ENCODE measurements at regions not wholly inside any gene's neighbourhood (a gene's known extent, or its start where the extent isn't known, plus 50 kb on each side); places are given as distances from the start of the nearest gene placed in this dataset.
"Not testable (repeated sequence)": the region's sequence is repeated elsewhere in the genome, so short reads cannot be mapped to it uniquely, and the experiment has no call there.

- DNase-seq, result no peak
Observed at GRCh38 chr5:1961952-1962595, 79.3 kb upstream of the IRX4 start.

DNA sequence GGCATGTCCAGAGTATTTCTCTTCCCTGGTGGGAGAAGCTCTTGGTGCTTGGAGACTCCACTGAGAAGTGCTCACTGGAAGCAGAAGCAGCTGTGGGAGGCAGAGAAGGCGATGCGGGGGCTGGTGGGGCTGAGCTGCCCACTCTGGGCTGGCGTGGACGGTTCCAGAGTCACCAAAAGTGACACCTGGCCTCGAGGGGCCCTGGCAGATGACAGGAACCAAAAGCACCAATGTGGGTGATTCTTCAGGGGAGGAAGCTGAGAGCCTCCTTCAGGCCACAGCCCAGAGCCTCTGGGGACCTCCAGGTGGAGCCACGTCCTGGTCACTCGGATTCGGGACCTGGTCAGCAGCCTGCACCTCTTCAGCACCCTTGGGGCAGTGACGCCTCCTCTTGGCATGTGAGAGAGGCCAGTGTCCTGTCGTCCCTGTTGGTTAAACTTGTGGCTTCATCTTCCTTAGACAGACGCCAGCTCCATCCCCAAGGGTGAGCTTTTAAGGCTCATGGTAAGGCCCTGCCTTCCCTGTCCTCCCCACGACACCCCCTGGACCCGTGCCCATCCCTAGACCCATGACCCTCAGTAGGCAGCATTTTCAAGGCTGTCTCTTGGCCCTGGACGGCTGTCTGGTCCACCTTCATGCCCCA lies 78.7 kb upstream of the IRX4 start:
- no peak for DNase-seq

DNA sequence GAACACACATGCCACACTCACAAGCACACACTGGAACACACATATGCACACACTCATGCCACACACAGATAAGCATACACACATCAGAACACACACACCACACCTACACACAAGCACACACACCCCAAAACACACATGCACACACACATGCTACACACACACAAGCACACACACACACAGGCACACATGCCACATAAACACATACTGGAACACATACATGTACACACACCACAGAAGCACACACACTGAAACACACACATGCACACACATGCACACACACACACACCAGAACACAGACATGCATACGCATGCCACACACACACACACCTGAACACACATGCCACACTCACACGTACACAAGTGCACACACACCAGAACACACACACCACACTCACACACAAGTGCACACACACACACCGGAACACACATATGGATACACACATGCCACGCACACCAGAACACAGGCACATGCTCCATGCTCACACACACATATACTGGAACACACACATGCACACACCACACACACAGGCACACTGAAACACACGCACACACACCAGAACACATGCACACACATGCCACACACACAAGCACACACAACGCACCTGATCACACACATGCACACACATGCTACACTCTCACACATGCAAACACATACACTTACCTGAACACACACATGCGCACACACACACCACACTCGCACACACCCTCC lies 78.0 kb upstream of the IRX4 start:
- no peak for DNase-seq

GRCh38 chr5:1959725-1960581 lies 77.2 kb upstream of the IRX4 start:
- DNase-seq, result no peak

- no peak for DNase-seq
Observed at GRCh38 chr5:1959231-1959630, 76.5 kb upstream of the IRX4 start.

- DNase-seq, result no peak
Observed at GRCh38 chr5:1958211-1959010, 75.7 kb upstream of the IRX4 start.

DNA sequence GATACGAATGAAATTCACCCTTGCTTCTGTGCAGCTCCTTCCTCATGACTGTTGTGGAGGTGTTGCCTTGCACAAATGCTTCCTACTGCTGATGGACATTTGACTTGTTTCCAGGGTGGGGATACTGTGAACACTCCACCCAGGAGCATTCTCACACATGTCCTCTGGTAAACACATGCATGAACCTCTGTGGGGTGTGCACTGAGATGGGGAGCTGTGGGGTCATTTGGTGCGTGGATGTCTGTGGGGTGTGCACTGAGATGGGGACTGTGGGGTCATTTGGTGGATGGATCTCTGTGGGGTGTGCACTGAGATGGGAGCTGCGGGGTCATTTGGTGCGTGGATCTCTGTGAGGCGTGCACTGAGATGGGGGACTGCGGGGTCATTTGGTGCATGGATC lies 72.9 kb upstream of the IRX4 start:
- DNase-seq, result no peak

DNA sequence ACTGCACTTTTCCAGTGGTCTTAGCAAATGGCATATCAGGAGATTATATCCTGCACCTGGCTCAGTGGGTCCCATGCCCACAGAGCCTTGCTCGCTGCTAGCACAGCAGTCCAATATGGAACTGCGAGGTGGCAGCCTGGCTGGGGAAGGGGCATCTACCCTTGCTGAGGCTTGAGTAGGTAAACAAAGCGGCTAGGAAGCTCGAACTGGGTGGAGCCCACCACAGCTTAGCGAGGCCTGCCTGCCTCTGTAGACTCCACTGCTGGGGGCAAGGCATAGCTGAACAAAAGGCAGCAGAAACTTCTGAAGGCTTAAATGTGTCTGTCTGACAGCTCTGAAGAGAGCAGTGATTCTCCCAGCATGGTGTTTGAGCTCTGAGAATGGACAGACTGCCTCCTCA lies 71.0 kb upstream of the IRX4 start:
- not testable (repeated sequence) for DNase-seq

- no peak for DNase-seq
Observed at GRCh38 chr5:1952444-1953099, 69.8 kb upstream of the IRX4 start.

- DNase-seq, result no peak
Observed at GRCh38 chr5:1952021-1952420, 69.3 kb upstream of the IRX4 start.

- no peak for DNase-seq
Observed at GRCh38 chr5:1951165-1951816, 68.6 kb upstream of the IRX4 start.

GRCh38 chr5:1950708-1951103 lies 68.0 kb upstream of the IRX4 start:
- no peak for DNase-seq

DNA sequence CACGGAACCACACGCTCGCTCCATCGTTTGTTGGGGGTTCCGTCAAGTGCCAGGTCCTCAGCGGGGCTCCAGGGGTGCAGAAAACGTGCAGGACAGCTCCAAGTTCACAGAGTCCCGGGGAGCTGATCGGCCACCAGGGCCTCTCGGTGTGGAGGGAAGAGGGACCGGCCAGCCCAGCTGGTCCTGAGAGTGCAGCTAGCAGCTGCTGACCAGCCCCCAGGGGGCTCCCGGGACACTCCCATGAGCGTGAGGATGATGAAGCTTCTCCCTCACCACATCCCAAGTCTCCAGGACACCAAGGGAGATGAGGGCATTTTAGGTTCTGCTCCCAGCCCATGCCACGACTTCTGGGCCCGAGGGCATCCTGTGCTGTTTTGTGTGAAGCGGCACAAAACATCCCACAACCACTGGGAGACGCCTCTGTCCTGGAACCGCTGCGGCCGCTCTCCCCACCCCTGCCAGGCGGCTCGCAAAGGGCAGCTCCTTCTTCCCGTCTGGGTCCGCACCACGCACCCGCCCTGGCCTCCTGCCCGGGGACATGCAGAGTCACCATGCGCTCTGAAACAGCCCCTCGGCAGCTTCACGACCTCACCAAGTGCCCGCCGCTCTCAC lies 67.5 kb upstream of the IRX4 start:
- DNase-seq, result no peak

DNA sequence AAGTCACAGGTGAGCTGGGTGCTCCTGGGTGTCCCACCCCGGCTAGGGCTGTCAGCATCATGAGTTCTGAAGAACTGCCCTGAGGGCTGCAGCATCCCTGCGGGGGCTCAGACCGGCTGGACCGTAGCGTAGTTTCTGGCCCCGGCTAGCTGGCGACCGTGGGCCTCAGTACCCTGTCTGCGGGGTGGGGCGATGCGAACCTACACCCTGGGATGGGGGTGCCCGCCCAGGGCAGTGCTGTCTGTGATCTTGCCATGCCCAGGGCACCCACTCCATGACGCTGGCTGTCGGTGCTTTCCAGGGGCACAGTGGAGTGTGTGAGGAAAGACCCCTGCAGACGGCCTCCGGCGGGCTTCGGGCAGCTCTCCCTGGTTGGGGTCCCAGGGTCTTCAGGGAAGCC lies 66.5 kb upstream of the IRX4 start:
- DNase-seq, result no peak

DNA sequence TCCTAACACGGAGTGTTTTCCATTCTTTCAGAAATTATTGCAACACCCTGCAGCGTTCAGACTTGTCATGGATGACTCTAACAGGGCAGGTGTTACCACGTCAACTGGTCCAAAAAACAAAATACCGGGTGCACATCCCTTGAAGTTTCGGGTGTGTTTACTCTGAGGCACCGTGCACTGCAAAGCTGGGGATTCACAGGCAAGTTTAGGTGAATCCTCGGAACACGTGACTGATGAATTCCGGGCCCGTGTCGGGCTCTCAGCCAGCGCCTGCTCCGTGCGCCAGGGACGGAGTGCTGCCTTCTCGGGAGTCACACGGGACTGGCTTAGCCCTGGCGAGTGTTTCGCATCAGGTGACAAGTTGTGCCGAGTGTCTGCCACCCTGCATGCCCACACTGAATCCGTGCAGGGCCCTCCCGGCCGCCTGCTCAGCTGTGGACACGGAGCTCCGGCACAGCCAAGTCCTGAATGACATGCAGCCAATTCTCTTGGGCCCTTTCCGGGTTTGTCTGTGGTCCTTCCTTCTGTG lies 66.0 kb upstream of the IRX4 start:
- DNase-seq, result no peak

DNA sequence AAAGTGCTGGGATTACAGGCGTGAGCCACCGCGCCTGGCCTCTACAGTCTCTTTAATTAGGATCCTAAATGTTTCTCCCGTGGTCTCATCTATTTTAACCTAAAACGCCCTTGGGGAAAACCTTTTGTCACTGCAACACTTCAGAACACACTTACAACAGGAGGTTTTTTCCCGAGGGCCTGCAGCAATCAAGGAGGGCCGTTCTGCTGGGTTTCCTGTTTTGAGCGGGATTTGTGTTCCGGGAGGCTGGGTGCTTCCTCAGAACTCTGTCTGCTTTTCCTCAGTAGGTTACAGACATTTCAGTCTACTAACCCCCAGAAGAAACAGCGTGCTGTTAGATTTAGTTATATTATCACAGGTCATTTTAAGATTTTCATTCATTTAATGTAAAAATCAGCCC lies 65.4 kb upstream of the IRX4 start:
- DNase-seq, result no peak

- DNase-seq, result no peak
Observed at GRCh38 chr5:1946776-1947175, 64.1 kb upstream of the IRX4 start.

DNA sequence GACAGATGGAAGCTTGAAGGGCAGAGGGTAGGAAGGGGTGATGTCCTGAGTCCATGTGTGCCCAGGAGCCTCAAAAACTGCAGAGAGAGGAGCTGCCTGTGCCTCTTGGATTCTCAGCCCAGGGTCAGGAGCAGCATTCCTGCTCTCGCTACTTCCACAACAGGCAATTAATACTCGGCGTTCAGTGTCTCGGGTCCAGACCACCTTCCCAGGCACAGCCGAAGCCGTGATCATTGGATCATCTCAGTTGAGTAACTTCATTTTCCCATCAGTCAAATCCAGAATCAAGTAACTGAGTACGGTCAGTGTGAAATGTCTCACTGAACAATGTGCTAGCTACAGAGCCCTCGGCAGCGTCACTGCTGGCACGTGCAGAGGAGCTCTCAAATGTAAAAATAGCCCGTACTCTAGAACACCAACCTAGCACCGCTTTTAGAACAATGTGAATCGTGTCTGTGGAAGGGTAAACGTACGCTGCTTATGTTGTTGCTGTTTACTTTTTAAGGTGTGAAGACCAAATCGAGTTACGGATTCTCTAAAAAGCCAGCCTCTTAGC lies 63.5 kb upstream of the IRX4 start:
- no peak for DNase-seq

DNA sequence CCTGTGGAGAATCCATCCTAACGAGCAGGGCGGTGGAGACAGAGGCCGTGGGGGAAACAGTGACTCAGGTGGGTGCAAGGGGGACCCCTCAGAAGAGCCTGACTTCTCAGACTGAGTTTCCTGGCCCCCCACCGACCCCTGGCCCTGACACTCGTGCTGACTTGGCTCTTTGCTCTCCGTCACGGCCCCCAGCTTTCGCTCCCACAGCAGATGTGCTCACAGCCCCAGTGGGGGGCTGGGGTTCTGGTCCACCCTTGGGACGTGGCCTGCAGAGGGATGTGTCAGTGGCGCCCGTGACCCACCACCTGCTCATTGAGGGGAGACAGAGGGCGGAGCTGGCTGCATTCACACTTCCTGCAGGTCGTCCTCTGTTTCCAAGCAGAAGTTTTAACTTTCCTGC lies 62.9 kb upstream of the IRX4 start:
- DNase-seq, result no peak

DNA sequence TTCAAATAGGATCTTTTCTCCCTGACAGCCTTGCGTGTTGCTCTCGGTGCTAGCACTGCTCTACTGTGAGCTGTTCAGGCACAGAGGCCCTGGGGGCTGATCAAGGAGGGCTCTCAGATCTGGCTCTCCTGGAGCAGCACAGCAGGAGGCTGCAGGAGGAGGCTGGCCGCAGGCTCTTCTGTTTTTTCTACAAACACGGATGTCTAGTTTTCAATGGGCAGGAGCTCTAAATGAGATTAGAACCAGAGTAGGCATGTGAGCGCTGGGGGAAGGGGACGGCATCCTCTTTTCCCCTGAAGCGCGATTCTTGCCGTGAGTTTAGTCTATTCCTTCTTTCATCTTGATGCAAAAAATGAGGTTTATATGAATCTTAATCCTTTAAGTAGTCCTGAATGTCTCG lies 61.7 kb upstream of the IRX4 start:
- no peak for DNase-seq

DNA sequence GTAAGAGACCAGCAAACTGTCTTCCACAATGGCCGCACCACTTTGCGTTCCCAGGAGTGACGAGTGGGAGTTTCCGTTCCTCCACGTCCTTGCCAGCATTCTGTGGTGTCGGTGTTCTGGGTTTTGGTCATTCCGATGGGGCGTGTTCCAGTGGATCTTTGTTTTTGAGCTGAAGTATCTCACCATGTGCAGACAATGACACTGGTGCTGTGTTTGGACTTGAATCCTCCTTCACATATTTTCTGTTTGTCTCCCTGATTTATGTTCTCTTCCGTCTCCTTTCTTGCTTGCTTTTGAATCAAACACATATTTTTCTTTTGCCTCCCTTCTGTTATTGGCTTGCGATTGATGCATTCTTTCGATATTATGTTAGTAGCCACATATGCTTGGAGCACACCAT lies 60.8 kb upstream of the IRX4 start:
- no peak for DNase-seq
